ENCODE measurements at regions not wholly inside any gene's neighbourhood (a gene's known extent, or its start where the extent isn't known, plus 50 kb on each side); places are given as distances from the start of the nearest gene placed in this dataset.

DNA sequence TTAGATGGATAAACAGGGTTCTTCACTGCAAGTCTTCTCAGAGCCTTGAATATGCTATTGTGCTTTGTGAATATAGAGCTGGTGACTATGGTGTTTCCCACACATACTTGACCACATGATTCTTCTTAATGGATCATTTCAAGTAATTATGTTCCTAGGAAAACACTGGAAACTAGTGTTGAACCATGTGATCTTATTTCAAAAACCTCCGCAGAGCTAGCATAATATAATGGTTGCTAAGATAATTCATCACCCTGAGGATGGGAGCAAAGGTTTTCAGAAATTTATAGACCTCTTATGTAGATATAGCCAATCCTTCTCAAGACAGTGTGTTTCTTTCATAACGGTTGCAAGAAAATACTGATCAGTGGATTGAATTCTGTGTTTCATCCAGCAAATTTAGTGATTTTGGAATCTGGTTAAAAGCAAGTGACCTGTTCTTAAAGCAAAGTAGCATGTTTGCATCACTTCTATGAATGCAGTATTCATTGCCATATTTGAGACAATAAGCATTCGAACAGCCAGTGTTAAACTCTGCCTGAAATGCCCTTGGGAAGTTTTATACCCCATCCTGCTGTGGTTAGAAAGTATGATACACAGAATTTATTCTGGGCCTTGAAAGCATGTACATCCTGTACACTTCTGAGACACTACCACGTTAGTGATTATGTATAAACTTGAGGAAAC lies 341.0 kb upstream of the E2F7 start:
- DNase-seq (ENCODE audit: low read depth), result no peak

DNA sequence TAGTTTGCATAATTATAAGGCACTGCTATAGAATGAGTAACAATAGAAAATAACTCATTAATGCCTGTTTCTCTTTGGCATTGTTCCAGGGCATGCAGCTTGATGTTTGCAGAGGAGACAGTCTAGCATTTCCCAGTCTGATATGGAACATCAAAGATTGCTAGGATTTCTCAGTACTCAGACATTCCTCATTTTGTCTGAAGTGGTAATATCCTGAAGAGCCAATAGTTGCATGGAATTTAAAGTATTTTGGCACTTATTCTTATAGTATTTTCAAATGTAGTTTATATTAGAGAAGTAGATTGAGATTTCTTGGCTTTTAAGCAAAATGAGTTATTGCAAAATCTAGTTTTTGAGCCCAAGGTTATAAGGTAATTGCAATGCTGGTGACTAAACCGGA lies 337.3 kb upstream of the E2F7 start:
- DNase-seq (ENCODE audit: low read depth), result no peak

DNA sequence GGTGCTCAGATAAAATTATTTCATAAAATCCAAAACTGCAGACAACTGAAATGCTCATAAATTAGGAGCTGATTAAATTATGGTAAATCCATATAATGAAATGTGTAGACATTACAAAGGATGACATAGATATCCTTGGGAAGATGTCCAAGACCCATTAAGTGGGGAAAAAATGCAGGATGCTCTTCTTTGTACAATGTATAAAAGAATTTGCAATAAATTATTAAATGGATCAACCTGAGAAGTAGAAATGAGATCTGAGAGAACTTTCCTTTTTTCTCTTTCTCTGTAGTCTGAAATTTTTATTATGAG lies 336.4 kb upstream of the E2F7 start:
- no peak for DNase-seq (ENCODE audit: low read depth)

DNA sequence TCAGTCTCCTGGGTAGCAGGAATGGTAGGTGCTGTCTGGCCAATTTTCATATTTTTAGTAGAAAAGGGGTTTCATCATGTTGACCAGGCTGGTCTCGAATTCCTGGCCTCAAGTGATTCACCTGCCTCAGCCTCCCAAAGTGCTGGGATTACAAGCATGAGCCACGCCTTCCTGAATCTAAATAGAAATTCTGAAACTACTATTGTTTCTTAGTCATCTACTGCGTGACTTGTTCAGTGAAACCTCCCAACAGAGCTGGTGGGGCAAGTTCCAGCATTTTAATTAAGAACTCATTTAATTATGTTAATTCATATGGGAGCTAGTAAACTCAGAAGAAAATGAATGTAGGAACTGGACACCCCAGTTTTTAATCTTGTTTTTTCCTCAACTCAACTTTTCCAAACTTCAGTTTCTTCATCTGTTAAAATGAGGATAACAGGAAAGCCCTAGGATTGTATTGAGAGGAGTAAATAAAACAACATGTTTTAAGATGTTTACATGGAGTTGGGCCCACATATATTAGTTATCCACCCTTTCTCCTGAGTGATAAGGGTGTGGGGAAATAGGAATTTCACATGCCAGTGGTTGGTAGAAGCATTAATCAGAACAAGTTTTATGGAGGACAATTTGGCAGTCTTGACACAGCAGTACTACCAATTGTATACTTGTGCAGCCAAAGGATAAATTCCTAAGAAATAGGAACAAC lies 335.8 kb upstream of the E2F7 start:
- no peak for DNase-seq (ENCODE audit: low read depth)

DNA sequence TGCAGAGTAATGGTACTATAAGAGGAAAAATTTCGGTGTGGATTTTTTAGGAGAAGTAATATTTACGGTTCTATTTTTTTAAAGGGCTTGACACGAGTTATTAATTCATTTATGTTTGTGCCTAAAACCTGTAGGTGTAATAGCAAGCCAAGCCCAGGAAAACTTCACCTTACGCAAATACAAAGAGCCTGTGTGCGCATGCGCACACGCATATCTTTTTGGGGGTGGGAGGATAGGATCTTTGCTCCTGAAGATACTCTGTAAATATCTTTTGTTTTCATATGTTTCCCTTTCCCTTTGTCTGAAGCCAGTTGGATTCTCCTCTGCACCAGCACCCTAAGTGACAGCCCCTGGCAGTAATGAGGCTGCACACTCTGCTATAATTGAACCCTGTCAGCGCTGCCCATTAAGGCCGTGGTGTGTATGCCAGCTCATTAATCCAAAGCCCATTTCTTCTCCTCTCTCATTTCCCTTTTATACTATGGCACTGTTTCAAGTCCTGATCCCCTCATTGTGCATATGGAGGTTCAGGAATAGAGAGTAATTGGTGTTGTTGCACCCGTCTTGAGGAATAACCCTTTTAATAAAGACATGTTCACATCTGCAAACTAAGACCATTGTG lies 327.2 kb upstream of the E2F7 start:
- DNase-seq (ENCODE audit: low read depth), result no peak

DNA sequence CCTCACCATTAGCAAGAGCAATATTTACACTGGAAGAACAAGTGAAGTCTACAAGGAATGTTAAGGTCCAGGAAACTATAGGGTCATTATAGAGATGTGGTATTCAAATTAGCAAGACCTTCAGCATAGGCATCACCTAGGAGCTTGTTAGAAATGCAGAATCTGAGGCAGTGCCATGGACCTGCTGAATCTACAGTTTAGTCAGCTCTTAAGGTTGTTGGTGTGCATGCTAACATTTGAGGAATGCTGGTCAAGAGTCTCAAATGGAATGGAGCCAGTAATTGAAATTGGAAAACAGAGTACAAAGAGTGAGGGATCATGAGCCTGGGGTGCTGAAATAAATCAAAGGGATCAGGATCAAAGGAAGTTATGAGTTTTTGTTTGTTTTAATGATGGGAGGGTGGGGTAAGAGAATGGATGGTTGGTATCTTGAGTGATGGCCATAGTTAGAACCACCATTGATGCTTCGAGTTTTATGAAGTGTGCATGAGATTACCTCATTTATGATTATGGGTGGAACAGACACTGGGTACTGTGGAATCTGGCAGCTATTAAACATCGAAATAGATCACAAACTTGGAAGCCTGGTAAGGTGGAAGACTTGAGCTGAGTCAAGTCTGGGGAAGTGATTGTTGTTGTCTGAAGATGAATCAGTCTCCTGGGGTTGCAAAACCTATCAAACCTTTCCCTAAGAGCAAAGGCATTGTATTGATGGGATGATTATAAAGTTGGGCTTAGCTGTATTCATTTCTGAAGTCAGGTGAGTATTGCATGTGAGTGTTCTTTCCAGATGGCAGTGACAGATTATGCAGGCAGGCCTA lies 323.3 kb upstream of the E2F7 start:
- no peak for DNase-seq (ENCODE audit: low read depth)

DNA sequence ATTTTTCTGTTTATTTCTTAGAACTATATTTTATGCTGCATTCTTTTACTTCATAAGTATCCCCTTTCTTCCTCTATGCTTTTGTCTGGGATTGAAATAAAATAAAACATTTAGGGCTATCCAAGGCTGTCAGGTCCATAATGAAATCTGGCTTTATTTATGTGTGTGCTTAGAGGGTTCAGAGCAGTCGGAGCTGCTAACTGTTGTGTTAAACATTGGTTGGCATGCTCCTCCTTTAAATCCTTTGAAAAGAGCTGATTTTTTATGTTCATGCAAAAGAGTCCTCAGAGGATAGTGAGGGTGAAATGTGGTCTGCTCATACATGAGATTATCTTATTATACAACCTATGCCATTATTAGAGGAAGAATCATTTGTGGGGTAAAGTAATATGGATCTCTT lies 322.3 kb upstream of the E2F7 start:
- DNase-seq (ENCODE audit: low read depth), result no peak

DNA sequence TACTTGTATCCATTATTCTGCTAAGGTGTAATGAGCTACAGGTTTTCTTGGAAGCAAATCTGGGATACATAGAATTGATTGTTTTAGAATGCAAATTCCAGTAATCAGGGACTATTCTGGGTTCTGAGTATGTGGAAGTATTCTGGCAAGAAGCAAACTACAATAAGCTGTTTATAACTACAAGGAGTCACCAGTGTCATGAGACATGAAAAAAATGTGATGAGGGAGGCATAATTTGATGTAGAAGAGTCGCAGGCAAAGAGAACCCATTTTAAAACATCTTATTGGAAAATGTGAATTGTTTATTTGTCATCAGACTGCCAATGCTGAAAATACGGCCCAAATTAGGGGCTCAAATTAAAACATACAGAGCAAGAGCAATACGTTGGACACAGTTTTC lies 321.8 kb upstream of the E2F7 start:
- no peak for DNase-seq (ENCODE audit: low read depth)

DNA sequence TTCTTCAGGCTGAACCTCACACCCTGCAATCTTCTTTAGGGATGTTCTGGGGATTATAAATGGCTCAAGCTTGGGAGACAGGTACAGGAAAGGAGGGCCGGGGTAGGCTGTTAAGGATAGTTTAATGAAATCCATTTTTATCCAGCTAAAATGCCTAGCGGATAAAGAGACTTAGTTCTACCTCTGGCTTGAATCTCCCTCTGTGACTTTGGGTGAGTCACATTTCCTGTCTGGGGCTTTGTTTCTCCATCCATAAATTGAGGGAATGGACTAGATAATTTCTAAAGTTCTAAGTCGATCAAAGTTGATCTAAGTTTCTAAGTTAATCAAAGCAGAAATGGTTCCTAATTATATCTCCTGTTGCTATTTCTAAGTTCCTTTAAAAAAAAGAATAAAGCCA lies 319.6 kb upstream of the E2F7 start:
- DNase-seq (ENCODE audit: low read depth), result no peak

DNA sequence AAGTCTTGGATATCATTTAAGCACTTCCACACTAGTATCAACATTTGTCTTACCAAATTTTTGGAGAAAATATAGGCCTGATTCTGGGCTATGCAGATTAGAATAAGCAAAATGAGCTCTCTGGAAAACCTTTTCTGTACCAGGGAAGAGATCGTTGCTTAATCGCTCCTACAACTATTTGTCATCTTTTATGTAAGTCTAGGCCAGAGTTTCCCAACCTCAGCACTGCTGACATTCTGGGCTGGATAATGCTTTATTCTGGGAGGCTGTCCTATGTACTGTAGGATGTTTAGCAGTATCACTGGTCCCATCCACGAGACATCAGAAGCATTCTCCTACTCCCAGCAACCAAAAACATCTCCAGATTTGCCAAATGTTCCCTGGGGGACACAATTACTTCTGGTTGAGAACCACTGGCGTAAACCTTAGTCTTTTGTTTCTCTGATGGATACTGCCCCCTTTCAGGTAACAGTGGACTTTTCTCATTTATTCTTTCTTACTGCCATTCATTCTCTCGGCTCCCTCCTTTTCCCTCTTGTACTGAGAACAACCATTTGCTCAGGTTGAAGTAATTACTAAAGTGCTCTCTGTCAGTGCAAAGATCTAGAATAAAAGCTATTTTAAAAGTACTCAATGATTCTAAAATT lies 316.9 kb upstream of the E2F7 start:
- DNase-seq (ENCODE audit: low read depth), result no peak

DNA sequence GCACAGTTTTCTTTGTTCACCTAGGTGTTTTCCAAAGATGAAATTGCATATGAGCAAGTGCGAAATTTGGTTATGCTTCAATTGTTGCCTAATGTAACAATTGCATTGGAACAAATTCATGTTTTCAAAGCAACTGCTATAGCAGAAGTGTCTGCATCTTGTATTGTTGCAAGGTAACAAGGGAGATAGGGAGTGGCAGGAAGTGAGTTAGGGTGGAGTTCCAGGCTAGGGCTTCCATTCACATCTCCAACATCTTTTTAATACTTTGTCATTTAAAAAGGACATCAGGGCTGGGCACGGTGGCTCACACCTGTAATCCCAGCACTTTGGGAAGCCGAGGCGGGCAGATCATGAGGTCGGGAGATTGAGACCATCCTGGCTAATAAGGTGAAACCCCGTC lies 312.3 kb upstream of the E2F7 start:
- no peak for DNase-seq (ENCODE audit: low read depth)

DNA sequence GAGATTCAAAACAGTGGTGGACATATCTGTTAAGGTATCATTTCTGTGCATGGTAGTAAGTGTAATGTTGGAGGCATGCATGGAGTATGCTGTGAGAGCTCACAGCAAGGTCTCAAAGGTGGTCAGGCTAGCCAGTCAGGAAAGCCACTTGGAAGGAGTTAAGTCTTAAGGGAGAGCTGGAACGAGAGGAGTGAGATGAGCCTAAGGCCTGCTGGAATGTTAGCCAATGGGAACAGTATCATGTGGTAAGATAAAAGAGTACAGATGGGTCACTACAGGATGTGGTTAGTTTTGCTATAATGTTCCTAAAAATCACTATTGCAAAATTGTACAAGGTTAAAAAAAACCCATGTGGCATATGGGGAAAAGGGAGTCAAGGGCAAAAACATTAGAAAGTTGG lies 311.7 kb upstream of the E2F7 start:
- no peak for DNase-seq (ENCODE audit: low read depth)

DNA sequence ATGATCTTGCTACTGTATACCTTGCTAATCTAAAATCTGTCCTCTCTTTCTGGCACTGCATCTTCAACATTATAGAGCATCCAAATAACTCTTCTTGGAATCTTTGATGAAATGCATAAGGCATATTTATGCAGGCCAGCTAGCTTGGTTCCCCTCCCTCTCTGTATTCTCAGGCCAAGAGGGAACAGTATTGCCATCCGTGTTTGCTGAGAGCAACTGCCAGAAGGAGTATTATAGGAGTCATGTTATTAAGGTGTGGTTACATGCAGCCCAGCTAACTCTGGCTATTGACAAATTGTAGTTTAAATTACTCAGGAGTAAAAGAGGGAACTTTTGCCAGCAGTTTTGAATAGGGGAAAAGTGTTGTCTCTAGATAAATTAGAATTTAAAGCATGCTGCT lies 309.3 kb upstream of the E2F7 start:
- DNase-seq (ENCODE audit: low read depth), result no peak

DNA sequence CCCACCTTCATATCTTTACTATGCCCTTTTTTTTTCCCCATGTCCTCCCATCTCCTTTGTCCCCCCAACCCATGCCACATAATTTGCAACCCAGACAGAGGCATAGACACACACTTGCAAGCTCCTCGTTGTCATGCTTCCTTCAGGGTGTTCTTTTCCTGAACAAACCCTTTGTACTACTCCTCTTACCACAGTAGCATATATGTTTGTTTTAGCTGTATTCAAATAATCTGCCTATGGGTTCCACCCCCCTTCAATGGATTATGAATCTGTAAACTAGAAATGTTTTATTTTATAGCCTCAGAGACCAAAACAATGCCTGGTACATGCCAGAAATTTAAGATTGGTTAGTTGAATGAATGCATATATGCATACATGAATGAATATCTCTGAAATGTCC lies 307.1 kb upstream of the E2F7 start:
- DNase-seq (ENCODE audit: low read depth), result no peak

DNA sequence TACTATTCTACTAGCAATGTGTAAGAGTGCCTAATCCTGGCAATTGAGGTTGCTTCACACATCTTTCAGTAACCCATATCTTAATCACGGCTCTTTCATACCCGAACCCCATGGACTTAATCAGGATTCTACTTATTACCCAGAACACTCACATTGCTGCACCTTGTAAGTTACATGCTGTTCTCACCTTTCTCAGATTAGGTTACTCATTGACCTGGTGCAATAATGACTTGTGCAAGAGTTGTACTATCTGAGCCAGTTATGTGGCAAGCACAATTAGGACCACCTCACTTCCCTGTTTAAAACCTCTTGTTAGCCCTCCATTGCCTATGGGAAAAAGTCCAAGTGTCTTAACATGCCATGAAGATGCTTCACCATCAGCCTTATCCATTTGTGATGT lies 306.7 kb upstream of the E2F7 start:
- no peak for DNase-seq (ENCODE audit: low read depth)

DNA sequence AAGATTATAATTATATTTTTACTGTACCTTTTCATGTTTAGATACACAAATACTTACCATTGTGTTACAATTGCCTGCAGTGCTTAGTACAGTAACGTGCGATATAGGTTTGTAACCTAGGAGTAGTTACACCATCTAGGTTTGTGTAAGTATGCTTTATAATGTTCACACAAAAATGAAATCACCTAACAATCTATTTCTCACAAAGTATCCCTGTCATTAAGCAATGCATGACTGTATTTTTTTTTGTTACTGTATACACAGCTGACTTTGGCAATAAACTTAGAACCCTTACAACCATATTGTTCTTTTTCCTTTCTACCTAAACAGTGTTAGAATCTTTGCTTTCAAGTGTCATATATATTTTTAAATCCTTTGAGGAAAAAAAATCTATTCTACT lies 303.0 kb upstream of the E2F7 start:
- DNase-seq (ENCODE audit: low read depth), result no peak

DNA sequence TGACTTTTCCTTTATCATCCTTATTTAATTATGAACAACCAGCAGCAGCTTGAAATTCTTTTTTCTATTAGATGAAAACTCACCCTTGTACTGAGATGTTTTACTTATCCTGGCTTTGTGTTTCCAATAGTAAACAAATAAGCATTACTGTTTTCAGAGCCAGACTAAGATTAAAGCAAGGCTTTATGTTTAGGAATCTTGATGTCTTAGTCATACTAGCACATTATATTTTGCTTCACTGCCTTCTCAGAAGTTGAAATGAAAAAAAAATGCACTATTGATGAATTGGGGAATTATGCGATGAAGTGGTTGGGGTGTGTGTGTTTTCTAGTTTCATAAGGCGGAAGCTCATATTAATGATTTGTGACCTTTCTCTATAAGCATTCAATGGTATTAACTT lies 301.2 kb upstream of the E2F7 start:
- DNase-seq (ENCODE audit: low read depth), result no peak

DNA sequence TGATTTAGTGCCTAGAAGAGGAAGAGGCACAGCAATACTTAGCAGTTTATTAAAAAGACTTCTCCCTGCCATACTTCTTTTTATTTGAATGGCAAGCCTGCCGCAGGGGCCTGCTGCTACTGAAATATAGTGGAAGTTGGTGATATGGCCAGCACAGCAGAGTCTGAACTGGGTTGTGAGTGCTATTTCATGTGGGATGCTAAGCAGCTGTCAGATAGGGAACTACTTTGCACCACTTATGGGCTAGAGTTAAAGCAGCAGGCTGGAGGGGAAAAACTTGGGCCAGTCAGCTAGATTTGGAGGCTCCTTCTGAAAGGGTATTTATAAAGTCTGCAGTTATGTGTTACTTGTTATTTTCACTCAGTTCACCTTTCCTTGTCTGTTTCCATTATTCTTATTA lies 299.0 kb upstream of the E2F7 start:
- no peak for DNase-seq (ENCODE audit: low read depth)

DNA sequence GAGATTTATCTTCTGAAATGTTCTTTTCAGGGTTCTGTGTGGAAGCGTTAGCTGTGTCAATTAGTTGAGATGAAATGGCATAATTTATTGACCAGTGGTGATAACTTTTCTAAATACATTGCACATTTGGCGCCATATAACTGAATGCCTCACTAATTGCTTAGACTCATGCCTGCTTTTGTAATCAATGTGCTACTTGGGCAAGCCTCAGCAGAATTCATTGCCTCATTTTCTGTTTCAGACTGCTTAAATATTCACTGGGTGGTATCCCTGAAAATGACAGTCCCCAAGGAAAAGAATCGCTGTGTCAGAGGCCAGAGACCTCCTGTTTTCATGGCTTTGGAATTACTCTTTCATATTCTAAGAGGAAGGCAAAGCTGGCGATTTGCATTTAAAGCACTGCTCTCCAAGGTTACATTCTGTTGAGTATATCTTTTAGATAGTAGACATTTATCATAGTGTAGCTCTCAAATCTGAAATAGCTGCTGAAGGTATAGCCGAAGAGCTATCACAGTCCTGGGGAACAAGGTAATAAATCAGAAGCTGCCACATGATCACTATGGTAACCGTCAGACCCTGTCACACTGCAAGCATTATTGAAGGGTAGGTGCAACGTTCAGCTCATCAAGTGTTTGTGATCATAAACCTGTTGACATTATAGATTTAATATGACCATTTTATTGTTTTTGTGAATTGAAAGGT lies 297.3 kb upstream of the E2F7 start:
- no peak for DNase-seq (ENCODE audit: low read depth)

DNA sequence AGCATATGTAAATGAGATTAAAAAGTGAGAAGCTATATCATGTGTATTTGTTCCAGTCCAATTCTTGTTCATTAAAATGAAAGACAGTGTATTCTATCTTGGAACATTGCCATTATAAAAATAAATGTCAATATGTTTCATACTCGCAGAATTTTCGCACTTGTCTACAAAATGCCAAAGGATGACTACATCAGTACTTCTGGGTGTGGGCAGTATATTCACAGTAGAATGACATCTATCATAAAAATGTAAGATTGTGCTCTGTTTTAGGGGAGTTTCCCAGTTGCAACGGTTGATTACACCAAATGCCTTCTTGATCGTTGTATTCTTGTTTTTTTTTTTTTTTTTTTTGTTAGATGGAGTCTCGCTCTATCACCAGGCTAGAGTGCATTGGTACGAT lies 292.3 kb upstream of the E2F7 start:
- DNase-seq (ENCODE audit: low read depth), result no peak

DNA sequence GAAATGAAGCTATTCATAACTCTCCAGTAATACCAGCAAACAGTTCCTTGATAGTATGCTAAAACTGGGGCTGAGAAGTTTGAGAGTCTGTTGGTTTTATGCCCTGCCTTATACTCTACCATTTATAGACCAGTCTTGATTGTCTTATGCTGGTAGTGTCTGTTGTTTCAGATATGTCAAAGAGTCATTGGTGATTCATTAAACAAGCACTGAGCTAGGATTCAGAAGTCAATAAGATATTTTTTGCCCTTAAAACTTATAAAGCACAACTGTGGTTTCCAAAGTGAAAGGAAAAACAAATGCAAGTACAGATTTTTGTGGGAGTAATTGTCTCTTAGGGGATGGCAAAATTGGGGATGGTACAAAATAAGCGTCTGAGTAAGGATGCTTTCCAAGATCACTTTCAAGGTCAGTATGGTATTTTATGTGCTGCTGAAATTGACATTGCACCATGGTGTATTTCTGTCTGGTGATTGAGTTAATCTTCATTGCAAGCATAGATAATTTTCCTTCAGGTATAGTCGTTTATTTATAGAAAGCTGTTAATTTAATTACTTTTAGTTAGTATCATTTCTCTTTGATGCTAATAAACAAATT lies 289.5 kb upstream of the E2F7 start:
- DNase-seq (ENCODE audit: low read depth), result no peak
